IPS DF 6.9 (cell line): ENCODE measurements at regions not wholly inside any gene's neighbourhood (a gene's known extent, or its start where the extent isn't known, plus 50 kb on each side); places are given as distances from the start of the nearest gene placed in this dataset.

Source experiments
- DNase-seq: peaks from one replicate; pipeline ENCODE4 v3.0.0-alpha.2; 2013; ENCODE audit warnings: low read depth, low spot score
- H3K27ac ChIP-seq: one replicate; pipeline ENCODE4 v1.5.1; 2013; ENCODE audit warnings: low read length, control low read depth
- H3K27me3 ChIP-seq: 2 replicates; pipeline ENCODE4 v1.6.1; 2013; ENCODE audit warnings: mild to moderate bottlenecking, low read length; ENCODE audit not compliant: control insufficient read depth, insufficient read depth
- H3K36me3 ChIP-seq: 2 replicates; pipeline ENCODE4 v1.6.1; 2013; ENCODE audit warnings: low read length; ENCODE audit not compliant: control insufficient read depth, insufficient read depth
- H3K4me1 ChIP-seq: 2 replicates; pipeline ENCODE4 v1.6.1; 2013; ENCODE audit warnings: low read length; ENCODE audit not compliant: control insufficient read depth, insufficient read depth
- H3K4me3 ChIP-seq: 2 replicates; pipeline ENCODE4 v1.5.1; 2013; ENCODE audit warnings: mild to moderate bottlenecking, low read length
- H3K9me3 ChIP-seq: 2 replicates; pipeline ENCODE4 v1.6.1; 2013; ENCODE audit warnings: low read length, inconsistent platforms; ENCODE audit not compliant: control insufficient read depth, insufficient read depth
- WGBS: extraction: QIAGEN DNeasy Blood & Tissue Kit; methylation state at CpG from one replicate; pipeline ENCODE4 v1.1.7; 2013; ENCODE audit warnings: mixed read lengths, missing lambda C conversion rate; ENCODE audit not compliant: insufficient read length, insufficient coverage; 5-methylcytosine and 5-hydroxymethylcytosine counted together

DNA sequence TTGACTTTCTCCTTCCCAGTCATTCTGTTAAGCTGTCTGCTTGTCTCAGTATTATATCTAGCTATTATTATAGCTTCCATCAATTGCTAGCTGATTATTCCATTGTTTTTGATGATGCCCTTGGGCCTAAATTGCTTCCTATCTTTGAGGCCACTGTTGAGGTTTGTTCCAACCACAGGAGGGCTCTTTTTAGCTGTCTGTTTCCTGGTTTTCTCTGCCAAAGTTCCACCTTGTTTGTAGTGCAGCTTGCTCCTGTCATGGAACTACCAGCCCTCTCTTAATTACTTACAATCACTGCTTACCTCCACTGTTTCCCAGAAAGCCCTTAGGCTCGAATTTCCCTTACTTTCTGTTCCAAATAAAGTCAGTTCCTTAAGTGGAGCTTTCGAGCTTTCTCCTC lies 118.7 kb upstream of the SEC61G start:
- no peak for DNase-seq
- Histone ChIP-seq H3K36me3 (no peaks in the 10 kb centered on the region), H3K27me3 (no peaks in the 10 kb centered on the region), H3K9me3 (no peaks in the 10 kb centered on the region), H3K27ac (no peak overlapping the region), H3K4me1 (peaks cover 2% of the 10 kb centered on the region; the same call in 1 of the 2 replicates), H3K4me3 (no peak overlapping the region)
- no CpG with 5 or more reads among the region's 2 CpGs for WGBS

DNA sequence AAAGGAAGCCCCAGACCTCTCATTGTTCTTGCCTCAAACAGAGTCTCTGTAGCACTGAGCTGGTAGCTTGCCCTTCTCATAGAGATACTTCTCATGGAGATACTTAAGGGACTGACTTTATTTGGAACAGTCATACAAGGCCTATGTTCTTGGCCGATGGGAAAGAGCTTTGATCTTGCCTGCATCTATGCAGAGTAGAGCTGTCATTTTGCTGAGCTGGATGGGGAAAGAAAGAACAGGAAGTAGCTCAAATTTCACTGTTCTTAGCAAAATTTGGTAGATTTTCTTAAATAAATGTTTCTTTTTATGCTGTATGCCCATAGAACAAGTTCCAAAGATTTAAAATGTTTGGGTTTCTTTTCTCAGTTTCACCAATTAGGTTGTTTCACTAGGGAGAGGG lies 119.3 kb upstream of the SEC61G start:
- Histone ChIP-seq H3K4me1 (peaks cover 2% of the 10 kb centered on the region; the same call in 1 of the 2 replicates), H3K27me3 (no peaks in the 10 kb centered on the region), H3K27ac (no peak overlapping the region), H3K4me3 (no peak overlapping the region), H3K9me3 (no peaks in the 10 kb centered on the region), H3K36me3 (no peaks in the 10 kb centered on the region)
- DNase-seq, result no peak
- WGBS, result no CpG with 5 or more reads among the region's 1 CpG

GRCh38 chr7:54879776-54880175 lies 120.8 kb upstream of the SEC61G start:
- WGBS, result no CpG with 5 or more reads among the region's 2 CpGs

DNA sequence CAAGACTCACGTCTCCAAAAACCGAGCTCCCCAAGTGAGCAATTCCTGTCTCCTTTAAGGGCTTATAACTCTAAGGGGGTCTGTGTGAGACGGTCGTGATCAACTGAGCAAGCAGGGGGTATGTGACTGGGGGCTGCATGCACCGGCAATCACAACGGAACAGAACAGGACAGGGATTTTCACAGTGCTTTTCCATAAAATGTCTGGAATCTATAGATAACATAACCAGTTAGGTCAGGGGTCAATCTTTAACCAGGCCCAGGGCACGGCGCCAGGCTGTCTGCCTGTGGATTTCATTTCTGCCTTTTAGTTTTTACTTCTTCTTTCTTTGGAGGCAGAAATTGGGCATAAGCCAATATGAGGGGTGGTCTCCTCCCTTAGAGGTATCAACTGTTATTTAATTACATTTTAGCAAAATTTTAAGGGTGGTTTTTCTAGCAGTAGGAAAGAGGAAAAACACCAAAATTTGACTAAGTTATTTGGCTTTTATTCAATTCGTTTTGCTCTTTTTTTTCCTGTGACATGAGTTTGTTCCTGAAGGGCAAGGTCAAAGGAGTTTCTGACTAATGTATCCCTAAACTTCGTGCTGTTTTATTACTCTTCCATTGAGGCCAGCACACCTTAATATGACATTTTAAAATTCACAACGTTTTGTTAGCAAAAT lies 121.4 kb upstream of the SEC61G start:
- no peak overlapping the region for H3K4me3 ChIP-seq
- no peaks in the 10 kb centered on the region for H3K9me3 ChIP-seq
- no peak overlapping the region for H3K27ac ChIP-seq
- no peak for DNase-seq
- no peaks in the 10 kb centered on the region for H3K27me3 ChIP-seq
- WGBS, result 100% methylated on average over 1 of the region's 11 CpGs
- H3K36me3 ChIP-seq, result no peaks in the 10 kb centered on the region
- peaks cover 2% of the 10 kb centered on the region; the same call in 1 of the 2 replicates for H3K4me1 ChIP-seq

More at GRCh38 chr7:54879776-54880175, 120.8 kb upstream of the SEC61G start:
- Histone ChIP-seq H3K27me3 (no peaks in the 10 kb centered on the region), H3K9me3 (no peaks in the 10 kb centered on the region), H3K4me1 (peaks cover 2% of the 10 kb centered on the region; the same call in 1 of the 2 replicates), H3K36me3 (no peaks in the 10 kb centered on the region), H3K27ac (no peak overlapping the region), H3K4me3 (no peak overlapping the region)
- DNase-seq, result no peak

DNA sequence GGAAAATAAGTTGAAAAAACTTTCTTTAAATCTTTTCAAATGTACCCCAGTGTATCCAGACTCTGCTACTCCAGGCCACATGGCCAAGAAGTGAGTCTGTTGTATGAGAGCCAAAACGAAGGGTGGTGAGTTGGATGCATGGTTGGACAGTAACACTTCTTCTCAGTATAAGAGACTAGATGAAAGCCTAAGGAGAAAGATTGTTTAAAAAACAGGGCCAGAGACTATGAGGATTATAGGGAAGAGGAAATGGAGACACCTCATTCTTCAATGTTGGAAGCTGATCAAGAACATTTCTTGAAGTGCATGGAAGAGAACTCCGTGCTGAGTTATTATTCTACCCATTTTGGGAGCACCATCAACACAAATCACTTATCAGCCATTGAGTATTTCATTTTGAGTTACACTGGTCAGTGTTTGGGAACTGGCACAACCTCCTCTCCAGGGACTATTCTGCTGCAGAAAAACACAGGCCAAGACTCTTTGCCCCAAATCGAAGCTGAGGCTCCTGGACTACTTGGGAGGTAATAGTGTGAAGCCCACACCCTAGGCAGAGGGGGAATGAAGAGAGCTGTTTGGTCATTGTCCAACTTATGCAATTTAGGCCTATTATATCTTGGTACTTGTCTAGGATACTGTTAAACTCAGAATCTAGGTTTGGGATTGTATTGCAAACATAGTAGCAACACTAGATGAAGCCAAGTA lies 123.0 kb upstream of the SEC61G start:
- Histone ChIP-seq H3K27me3 (no peaks in the 10 kb centered on the region), H3K36me3 (no peaks in the 10 kb centered on the region), H3K27ac (no peak overlapping the region), H3K4me1 (peaks cover 2% of the 10 kb centered on the region; the same call in 1 of the 2 replicates), H3K4me3 (no peak overlapping the region), H3K9me3 (no peaks in the 10 kb centered on the region)
- no peak for DNase-seq
- no CpG with 5 or more reads among the region's 3 CpGs for WGBS

DNA sequence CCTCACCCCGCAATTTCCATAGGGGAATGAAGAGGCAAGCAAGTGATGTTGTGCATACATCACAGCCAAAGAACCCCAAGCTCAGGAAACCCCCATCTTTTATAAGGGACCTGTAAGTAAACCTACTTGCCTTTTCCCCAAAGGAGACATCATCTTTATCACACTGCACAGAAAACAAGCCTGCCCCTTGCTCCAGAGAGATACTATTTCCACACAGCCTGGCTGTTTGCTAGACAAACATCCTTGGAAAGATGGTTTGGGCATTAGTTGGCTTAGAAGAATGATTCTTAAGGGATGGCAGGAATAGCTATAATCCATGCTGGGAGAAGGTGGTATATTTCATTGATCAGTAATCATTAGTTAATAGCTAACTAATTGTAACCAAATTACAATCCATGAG lies 123.7 kb upstream of the SEC61G start:
- H3K4me3 ChIP-seq, result no peak overlapping the region
- no peaks in the 10 kb centered on the region for H3K9me3 ChIP-seq
- no peaks in the 10 kb centered on the region for H3K36me3 ChIP-seq
- WGBS, result no CpG with 5 or more reads among the region's 1 CpG
- no peak for DNase-seq
- no peak overlapping the region for H3K27ac ChIP-seq
- H3K4me1 ChIP-seq, result peaks cover 2% of the 10 kb centered on the region; the same call in 1 of the 2 replicates
- H3K27me3 ChIP-seq, result no peaks in the 10 kb centered on the region

- WGBS, result no CpG with 5 or more reads among the region's 1 CpG
- no peak for DNase-seq
- Histone ChIP-seq H3K36me3 (no peaks in the 10 kb centered on the region), H3K4me3 (no peak overlapping the region), H3K4me1 (peaks cover 2% of the 10 kb centered on the region; the same call in 1 of the 2 replicates), H3K27ac (no peak overlapping the region), H3K27me3 (no peaks in the 10 kb centered on the region), H3K9me3 (no peaks in the 10 kb centered on the region)
Measured at GRCh38 chr7:54883576-54883975, 124.6 kb upstream of the SEC61G start.

DNA sequence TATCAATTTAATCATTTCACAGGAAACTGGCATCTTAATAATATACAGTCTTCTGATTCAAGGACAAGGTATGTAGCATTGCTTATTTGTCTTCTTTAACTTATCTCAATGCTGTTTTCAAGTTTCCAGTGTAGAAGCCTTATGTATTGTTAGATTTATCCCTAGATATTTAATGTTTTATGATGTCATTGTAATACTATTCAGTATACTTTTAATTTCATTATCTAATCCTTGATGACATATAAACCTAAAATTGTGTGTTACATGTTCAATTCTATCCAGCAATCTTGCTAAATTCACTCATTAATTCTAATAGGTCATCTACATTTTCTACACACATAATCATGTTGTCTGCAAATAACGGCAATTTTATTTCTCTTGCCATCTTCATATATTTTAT lies 126.3 kb upstream of the SEC61G start:
- no peak for DNase-seq
- H3K27me3 ChIP-seq, result no peaks in the 10 kb centered on the region
- no peak overlapping the region for H3K4me3 ChIP-seq
- no peak overlapping the region for H3K27ac ChIP-seq
- H3K36me3 ChIP-seq, result no peaks in the 10 kb centered on the region
- H3K4me1 ChIP-seq, result peaks cover 2% of the 10 kb centered on the region; the same call in 1 of the 2 replicates
- H3K9me3 ChIP-seq, result no peaks in the 10 kb centered on the region
- WGBS, result no CpG with 5 or more reads among the region's 1 CpG

DNA sequence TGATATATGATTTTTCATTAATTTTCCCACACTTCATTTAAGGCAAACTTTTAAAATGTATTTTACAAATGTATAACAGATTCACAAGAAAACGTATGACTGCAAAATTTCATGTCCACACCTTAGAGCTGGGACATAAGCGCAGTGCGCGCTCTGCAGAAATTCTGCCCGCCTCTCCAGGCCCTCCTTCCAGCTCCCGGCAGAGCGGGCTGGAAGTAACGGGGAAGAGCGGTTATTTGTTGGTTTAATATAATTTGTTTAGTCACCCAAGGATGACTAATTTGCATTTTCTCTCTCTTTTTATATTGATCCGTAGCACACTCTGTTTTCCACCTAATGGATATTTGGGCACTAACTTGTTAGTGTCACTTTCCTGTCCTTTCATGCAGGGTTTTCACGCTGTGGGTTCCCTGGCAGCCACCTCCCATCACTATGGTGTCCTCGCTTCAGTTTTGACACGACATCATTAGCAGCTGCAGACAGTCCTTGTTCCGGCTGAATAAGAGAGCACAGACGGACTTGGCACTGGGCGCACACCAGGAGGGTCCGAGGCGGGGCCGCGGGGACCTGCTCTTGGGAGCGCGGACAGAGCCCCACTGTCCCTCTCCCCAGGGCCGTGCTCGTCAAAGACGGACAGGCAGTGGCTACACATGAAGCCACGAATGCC lies 129.2 kb upstream of the SEC61G start:
- WGBS, result no CpG with 5 or more reads among the region's 26 CpGs
- Histone ChIP-seq H3K36me3 (no peaks in the 10 kb centered on the region), H3K27ac (no peak overlapping the region), H3K4me1 (no peaks in the 10 kb centered on the region), H3K9me3 (no peaks in the 10 kb centered on the region), H3K27me3 (no peaks in the 10 kb centered on the region), H3K4me3 (peak overlapping the region; percentile 38; the same call in 1 of the 2 replicates)
- no peak for DNase-seq

GRCh38 chr7:54888734-54889082 lies 129.7 kb upstream of the SEC61G start:
- no peak for DNase-seq
- no peaks in the 10 kb centered on the region for H3K9me3 ChIP-seq
- peak overlapping the region; percentile 38; the same call in 1 of the 2 replicates for H3K4me3 ChIP-seq
- no peaks in the 10 kb centered on the region for H3K36me3 ChIP-seq
- no CpG with 5 or more reads among the region's 12 CpGs for WGBS
- H3K27me3 ChIP-seq, result no peaks in the 10 kb centered on the region
- no peaks in the 10 kb centered on the region for H3K4me1 ChIP-seq
- H3K27ac ChIP-seq, result no peak overlapping the region
